ENCODE measurements at regions not wholly inside any gene's neighbourhood (a gene's known extent, or its start where the extent isn't known, plus 50 kb on each side); places are given as distances from the start of the nearest gene placed in this dataset.

- no peak overlapping the region for H2AK5ac ChIP-seq (ENCODE audit: low read depth, low read length)
- no peak overlapping the region for H3K4ac ChIP-seq (ENCODE audit: low read depth, low read length)
- H3K9me1 ChIP-seq (ENCODE audit: insufficient read depth, low read length): no peaks in the 10 kb centered on the region
- H3K36me3 ChIP-seq (ENCODE audit: control insufficient read depth, insufficient read depth, low read length): no peaks in the 10 kb centered on the region
- H3K56ac ChIP-seq (ENCODE audit: extremely low read depth, insufficient read depth, low read length): no peak overlapping the region
- no peaks in the 10 kb centered on the region for H3K4me1 ChIP-seq (ENCODE audit: control insufficient read depth, insufficient read depth, low read length)
- no peaks in the 10 kb centered on the region for H3K79me1 ChIP-seq (ENCODE audit: low read depth in 1 of 2, low read length in 2 of 2)
- 65% methylated on average over 4 of the region's 14 CpGs; no CpG with 5 or more reads in 1 of the 2 experiments for WGBS, 2 experiments (ENCODE audit: extremely low coverage in 2 of 2, insufficient read length in 1 of 2)
- no peak for DNase-seq
- no peak overlapping the region for H3K4me2 ChIP-seq (ENCODE audit: low read depth, low read length)
- no peaks in the 10 kb centered on the region for H3K27me3 ChIP-seq (ENCODE audit: control insufficient read depth, insufficient read depth, low read length)
- no peak overlapping the region for H3K27ac ChIP-seq (ENCODE audit: insufficient read depth, low read length)
- H4K5ac ChIP-seq (ENCODE audit: low read depth, low read length): no peak overlapping the region
- no peak overlapping the region for H2AK9ac ChIP-seq (replicated peaks; ENCODE audit: low read depth, low read length, poor library complexity)
- no peak overlapping the region for H3K23ac ChIP-seq (ENCODE audit: low read depth, low read length)
- no peak overlapping the region for H3K9ac ChIP-seq (ENCODE audit: low read depth, low read length)
- H2BK20ac ChIP-seq (ENCODE audit: low read depth, low read length): no peak overlapping the region
- H3K14ac ChIP-seq (replicated peaks; ENCODE audit: low read depth, low read length): no peak overlapping the region
- TF ChIP-seq MAZ (IDR thresholded peaks at IDR 0.05; ENCODE audit: borderline replicate concordance, low read depth, low read length): no peak
- TF ChIP-seq SMC3 (IDR thresholded peaks at IDR 0.05; ENCODE audit: low read depth, low read length): no peak
- no peak for TF ChIP-seq RCOR1 (IDR thresholded peaks at IDR 0.05; ENCODE audit: insufficient replicate concordance, low read length)
- TF ChIP-seq RFX5 (IDR thresholded peaks at IDR 0.05; ENCODE audit: low read depth, low read length): no peak
- TF ChIP-seq BHLHE40 (IDR thresholded peaks at IDR 0.05; ENCODE audit: low read depth, low read length): no peak
- no peak for TF ChIP-seq RAD21 (IDR thresholded peaks at IDR 0.05; ENCODE audit: low read length)
- no peak for TF ChIP-seq POLR2A (IDR thresholded peaks at IDR 0.05; ENCODE audit: low read depth, low read length)
- no peak for TF ChIP-seq ELK1 (IDR thresholded peaks at IDR 0.05; ENCODE audit: borderline replicate concordance, low read depth, low read length)
- TF ChIP-seq FOS (IDR thresholded peaks at IDR 0.05; ENCODE audit: low read depth, low read length): no peak
- no peak for TF ChIP-seq CTCF (conservative IDR thresholded peaks at IDR 0.05; ENCODE audit: low read depth, low read length)
- no peak for TF ChIP-seq MXI1 (IDR thresholded peaks at IDR 0.05; ENCODE audit: borderline replicate concordance, low read depth, low read length)
- TF ChIP-seq CEBPB (IDR thresholded peaks at IDR 0.05; ENCODE audit: low read depth, low read length): no peak
- TF ChIP-seq CHD1 (IDR thresholded peaks at IDR 0.05; ENCODE audit: low read depth, low read length): no peak
- no peak for TF ChIP-seq USF2 (IDR thresholded peaks at IDR 0.05; ENCODE audit: low read depth, low read length)
- no peak for TF ChIP-seq NFE2L2 (IDR thresholded peaks at IDR 0.05; ENCODE audit: low read depth, low read length)
- TF ChIP-seq MAFK (IDR thresholded peaks at IDR 0.05; ENCODE audit: low read depth, low read length): no peak
- ATAC-seq (ENCODE audit: low read depth): no peak
- no peaks in the 10 kb centered on the region for H4K20me1 ChIP-seq (ENCODE audit: insufficient read depth, low read length)
- H3K18ac ChIP-seq (ENCODE audit: low read depth, low read length): no peak overlapping the region
- BruUV-seq (replicated peaks): no TSS peak
- H2AFZ ChIP-seq (replicated peaks; ENCODE audit: low read length, poor library complexity): no peak overlapping the region
- in situ Hi-C loops (cut with MboI; ENCODE audit: low sequenced_read_pairs): no loop called here
- H4K91ac ChIP-seq (ENCODE audit: insufficient read depth, low read depth, low read length): no peak overlapping the region
- intact Hi-C loops (cut with micrococcal nuclease): no loop called here
- H2BK5ac ChIP-seq (ENCODE audit: low read depth, low read length, poor library complexity, severe bottlenecking): no peak overlapping the region
- H3K9me3 ChIP-seq (ENCODE audit: control insufficient read depth, insufficient read depth, low read length): peaks cover 60% of the 10 kb centered on the region
- H4K8ac ChIP-seq (ENCODE audit: low read depth in 2 of 2, low read length in 2 of 2): no peak overlapping the region
- ChIA-PET CTCF (no interaction called here), POLR2A (ENCODE audit: unreplicated experiment) (no interaction called here)
- H3K4me3 ChIP-seq (ENCODE audit: insufficient read depth, low read depth, low read length): no peak overlapping the region
- H2BK15ac ChIP-seq (ENCODE audit: low read depth, low read length): no peak overlapping the region
- H2BK120ac ChIP-seq (ENCODE audit: low read depth, low read length): no peak overlapping the region
- dilution Hi-C loops (cut with HindIII; ENCODE audit: low sequenced_read_pairs, unreplicated experiment): no loop called here
These were observed 514.8 kb upstream of the MYT1L start for GRCh38 chr2:2845806-2846315.
